Fibroblast of pulmonary artery (primary cell): ENCODE measurements at regions not wholly inside any gene's neighbourhood (a gene's known extent, or its start where the extent isn't known, plus 50 kb on each side); places are given as distances from the start of the nearest gene placed in this dataset.

Source experiments
- DNase-seq: peaks from one replicate; pipeline ENCODE4 v3.0.0-alpha.2; 2010; ENCODE audit warnings: low read depth
- H3K4me3 ChIP-seq: replicated peaks from 2 replicates; pipeline ENCODE4 v1.5.1; 2011; ENCODE audit warnings: low read depth, mild to moderate bottlenecking, control low read depth, low read length, moderate library complexity
- TF ChIP-seq, protein P1 (sequence below): IDR thresholded peaks from 2 replicates; pipeline ENCODE4 v1.5.1; 2011; ENCODE audit warnings: mild to moderate bottlenecking, control low read depth, low read length, inconsistent platforms; ENCODE audit errors: missing control alignments

GRCh38 chr10:93219347-93219746, 145.7 kb downstream of the CYP26A1 start:
- no peak for DNase-seq
- H3K4me3 ChIP-seq, result no peak overlapping the region
- TF ChIP-seq, protein P1, sequence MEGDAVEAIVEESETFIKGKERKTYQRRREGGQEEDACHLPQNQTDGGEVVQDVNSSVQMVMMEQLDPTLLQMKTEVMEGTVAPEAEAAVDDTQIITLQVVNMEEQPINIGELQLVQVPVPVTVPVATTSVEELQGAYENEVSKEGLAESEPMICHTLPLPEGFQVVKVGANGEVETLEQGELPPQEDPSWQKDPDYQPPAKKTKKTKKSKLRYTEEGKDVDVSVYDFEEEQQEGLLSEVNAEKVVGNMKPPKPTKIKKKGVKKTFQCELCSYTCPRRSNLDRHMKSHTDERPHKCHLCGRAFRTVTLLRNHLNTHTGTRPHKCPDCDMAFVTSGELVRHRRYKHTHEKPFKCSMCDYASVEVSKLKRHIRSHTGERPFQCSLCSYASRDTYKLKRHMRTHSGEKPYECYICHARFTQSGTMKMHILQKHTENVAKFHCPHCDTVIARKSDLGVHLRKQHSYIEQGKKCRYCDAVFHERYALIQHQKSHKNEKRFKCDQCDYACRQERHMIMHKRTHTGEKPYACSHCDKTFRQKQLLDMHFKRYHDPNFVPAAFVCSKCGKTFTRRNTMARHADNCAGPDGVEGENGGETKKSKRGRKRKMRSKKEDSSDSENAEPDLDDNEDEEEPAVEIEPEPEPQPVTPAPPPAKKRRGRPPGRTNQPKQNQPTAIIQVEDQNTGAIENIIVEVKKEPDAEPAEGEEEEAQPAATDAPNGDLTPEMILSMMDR, result no peak

- TF ChIP-seq, protein P1, result no peak
- H3K4me3 ChIP-seq, result no peak overlapping the region
- DNase-seq, result no peak
Measured at GRCh38 chr10:93220296-93221170, 146.8 kb downstream of the CYP26A1 start.

- DNase-seq, result no peak
Measured at GRCh38 chr10:93221171-93221496, 147.4 kb downstream of the CYP26A1 start.

GRCh38 chr10:93221521-93221920, 147.8 kb downstream of the CYP26A1 start:
- H3K4me3 ChIP-seq, result no peak overlapping the region
- DNase-seq, result no peak
- TF ChIP-seq, protein P1, result no peak

More at GRCh38 chr10:93221171-93221496, 147.4 kb downstream of the CYP26A1 start:
- TF ChIP-seq, protein P1, result no peak
- no peak overlapping the region for H3K4me3 ChIP-seq

- no peak for DNase-seq
- TF ChIP-seq, protein P1, result no peak
- no peak overlapping the region for H3K4me3 ChIP-seq
Measured at GRCh38 chr10:93222211-93222754, 148.6 kb downstream of the CYP26A1 start.

- DNase-seq, result no peak
- H3K4me3 ChIP-seq, result no peak overlapping the region
- TF ChIP-seq, protein P1, result no peak
Measured at GRCh38 chr10:93222876-93223275, 149.2 kb downstream of the CYP26A1 start.
